ENCODE measurements at regions not wholly inside any gene's neighbourhood (a gene's known extent, or its start where the extent isn't known, plus 50 kb on each side); places are given as distances from the start of the nearest gene placed in this dataset.

GRCh38 chr9:31588006-31588405 is 796.4 kb upstream of the ACO1 start:
- no TSS peak for BruUV-seq (replicated peaks)
- DNase-seq (ENCODE audit: low spot score) = no peak
- no peaks in the 10 kb centered on the region for H3K4me1 ChIP-seq (ENCODE audit: insufficient read depth, low read length)
- FAIRE-seq = no peak
- POLR2A ChIA-PET = no interaction called here
- CTCF ChIA-PET (ENCODE audit: low intra/inter-chr PET ratio, low total read pairs) = no interaction called here
- H2AFZ ChIP-seq (ENCODE audit: low read length) = no peak overlapping the region
- H4K20me1 ChIP-seq (ENCODE audit: insufficient read depth, low read length) = no peaks in the 10 kb centered on the region
- no peak overlapping the region for H3K9ac ChIP-seq (ENCODE audit: insufficient read depth, low read depth, low read length)
- in situ Hi-C loops (cut with HindIII; ENCODE audit: extremely low pct_ligation_motif_present, low pct_unique_long_range_greater_than_20kb) (no loop called here), intact Hi-C loops (cut with micrococcal nuclease; ENCODE audit: unreplicated experiment) (no loop called here)
- no peaks in the 10 kb centered on the region for H3K9me3 ChIP-seq (ENCODE audit: low read length)
- H3K79me2 ChIP-seq (ENCODE audit: insufficient read depth, low read length) = no peaks in the 10 kb centered on the region
- H3K4me2 ChIP-seq (ENCODE audit: low read depth, low read length) = no peak overlapping the region
- TF ChIP-seq, protein P1, sequence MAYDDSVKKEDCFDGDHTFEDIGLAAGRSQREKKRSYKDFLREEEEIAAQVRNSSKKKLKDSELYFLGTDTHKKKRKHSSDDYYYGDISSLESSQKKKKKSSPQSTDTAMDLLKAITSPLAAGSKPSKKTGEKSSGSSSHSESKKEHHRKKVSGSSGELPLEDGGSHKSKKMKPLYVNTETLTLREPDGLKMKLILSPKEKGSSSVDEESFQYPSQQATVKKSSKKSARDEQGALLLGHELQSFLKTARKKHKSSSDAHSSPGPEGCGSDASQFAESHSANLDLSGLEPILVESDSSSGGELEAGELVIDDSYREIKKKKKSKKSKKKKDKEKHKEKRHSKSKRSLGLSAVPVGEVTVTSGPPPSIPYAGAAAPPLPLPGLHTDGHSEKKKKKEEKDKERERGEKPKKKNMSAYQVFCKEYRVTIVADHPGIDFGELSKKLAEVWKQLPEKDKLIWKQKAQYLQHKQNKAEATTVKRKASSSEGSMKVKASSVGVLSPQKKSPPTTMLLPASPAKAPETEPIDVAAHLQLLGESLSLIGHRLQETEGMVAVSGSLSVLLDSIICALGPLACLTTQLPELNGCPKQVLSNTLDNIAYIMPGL (CRISPR knock-in tag; IDR thresholded peaks at IDR 0.05; ENCODE audit: borderline replicate concordance in 1 of 2, low read depth in 1 of 2) = no peak
- TF ChIP-seq, protein P2, sequence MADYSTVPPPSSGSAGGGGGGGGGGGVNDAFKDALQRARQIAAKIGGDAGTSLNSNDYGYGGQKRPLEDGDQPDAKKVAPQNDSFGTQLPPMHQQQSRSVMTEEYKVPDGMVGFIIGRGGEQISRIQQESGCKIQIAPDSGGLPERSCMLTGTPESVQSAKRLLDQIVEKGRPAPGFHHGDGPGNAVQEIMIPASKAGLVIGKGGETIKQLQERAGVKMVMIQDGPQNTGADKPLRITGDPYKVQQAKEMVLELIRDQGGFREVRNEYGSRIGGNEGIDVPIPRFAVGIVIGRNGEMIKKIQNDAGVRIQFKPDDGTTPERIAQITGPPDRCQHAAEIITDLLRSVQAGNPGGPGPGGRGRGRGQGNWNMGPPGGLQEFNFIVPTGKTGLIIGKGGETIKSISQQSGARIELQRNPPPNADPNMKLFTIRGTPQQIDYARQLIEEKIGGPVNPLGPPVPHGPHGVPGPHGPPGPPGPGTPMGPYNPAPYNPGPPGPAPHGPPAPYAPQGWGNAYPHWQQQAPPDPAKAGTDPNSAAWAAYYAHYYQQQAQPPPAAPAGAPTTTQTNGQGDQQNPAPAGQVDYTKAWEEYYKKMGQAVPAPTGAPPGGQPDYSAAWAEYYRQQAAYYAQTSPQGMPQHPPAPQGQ (CRISPR knock-in tag; IDR thresholded peaks at IDR 0.05; ENCODE audit: borderline replicate concordance) = no peak
- no peak for TF ChIP-seq ZNF317 (CRISPR knock-in tag; IDR thresholded peaks at IDR 0.05)
- ATAC-seq = no peak
- H3K27ac ChIP-seq (ENCODE audit: extremely low read length, insufficient read depth, low read length) = no peak overlapping the region
- H3K27me3 ChIP-seq (ENCODE audit: control insufficient read depth in 1 of 2, insufficient read depth in 2 of 2, low read length in 2 of 2) = no peaks in the 10 kb centered on the region
- H3K36me3 ChIP-seq (replicated peaks in 1 of 2; ENCODE audit: control insufficient read depth in 1 of 2, insufficient read depth in 2 of 2, low read length in 2 of 2) = no peaks in the 10 kb centered on the region
- WGBS (ENCODE audit: low lambda C conversion rate) = 13% methylated on average over 2 of the region's 4 CpGs
- no peak overlapping the region for H3K4me3 ChIP-seq (replicated peaks in 1 of 3; ENCODE audit: insufficient read depth in 1 of 3, low read depth in 2 of 3, low read length in 3 of 3)

DNA sequence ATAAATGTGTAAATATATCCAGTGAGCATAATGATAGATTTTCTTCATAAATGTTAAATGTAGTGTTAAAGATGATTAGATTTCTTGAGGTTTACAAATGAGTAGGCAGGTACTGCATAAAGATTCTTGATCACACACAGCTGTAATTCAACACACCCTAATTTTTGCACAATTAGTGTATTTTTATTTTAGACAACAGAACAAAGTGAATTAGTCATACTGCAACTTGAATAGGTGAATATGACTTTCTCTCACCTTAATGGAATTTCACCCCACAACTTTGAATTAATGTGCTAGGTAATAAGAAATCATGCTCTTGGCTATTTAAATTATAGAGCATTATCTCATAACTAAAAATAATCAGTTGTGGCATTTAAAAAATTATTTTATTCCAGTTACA is 795.7 kb upstream of the ACO1 start:
- DNase-seq (ENCODE audit: low spot score) = no peak
- ChIA-PET CTCF (ENCODE audit: low intra/inter-chr PET ratio, low total read pairs) (no interaction called here), POLR2A (no interaction called here)
- Histone ChIP-seq H3K27ac (ENCODE audit: extremely low read length, insufficient read depth, low read length) (no peak overlapping the region), H3K9me3 (ENCODE audit: low read length) (no peaks in the 10 kb centered on the region), H3K36me3 (replicated peaks in 1 of 2; ENCODE audit: control insufficient read depth in 1 of 2, insufficient read depth in 2 of 2, low read length in 2 of 2) (no peaks in the 10 kb centered on the region), H2AFZ (ENCODE audit: low read length) (no peak overlapping the region), H3K27me3 (ENCODE audit: control insufficient read depth in 1 of 2, insufficient read depth in 2 of 2, low read length in 2 of 2) (no peaks in the 10 kb centered on the region), H3K79me2 (ENCODE audit: insufficient read depth, low read length) (no peaks in the 10 kb centered on the region), H4K20me1 (ENCODE audit: insufficient read depth, low read length) (no peaks in the 10 kb centered on the region), H3K9ac (ENCODE audit: insufficient read depth, low read depth, low read length) (no peak overlapping the region), H3K4me1 (ENCODE audit: insufficient read depth, low read length) (no peaks in the 10 kb centered on the region), H3K4me3 (replicated peaks in 1 of 3; ENCODE audit: insufficient read depth in 1 of 3, low read depth in 2 of 3, low read length in 3 of 3) (no peak overlapping the region), H3K4me2 (ENCODE audit: low read depth, low read length) (no peak overlapping the region)
- no TSS peak for BruUV-seq (replicated peaks)
- in situ Hi-C loops (cut with HindIII; ENCODE audit: extremely low pct_ligation_motif_present, low pct_unique_long_range_greater_than_20kb) = no loop called here
- TF ChIP-seq, protein P3, sequence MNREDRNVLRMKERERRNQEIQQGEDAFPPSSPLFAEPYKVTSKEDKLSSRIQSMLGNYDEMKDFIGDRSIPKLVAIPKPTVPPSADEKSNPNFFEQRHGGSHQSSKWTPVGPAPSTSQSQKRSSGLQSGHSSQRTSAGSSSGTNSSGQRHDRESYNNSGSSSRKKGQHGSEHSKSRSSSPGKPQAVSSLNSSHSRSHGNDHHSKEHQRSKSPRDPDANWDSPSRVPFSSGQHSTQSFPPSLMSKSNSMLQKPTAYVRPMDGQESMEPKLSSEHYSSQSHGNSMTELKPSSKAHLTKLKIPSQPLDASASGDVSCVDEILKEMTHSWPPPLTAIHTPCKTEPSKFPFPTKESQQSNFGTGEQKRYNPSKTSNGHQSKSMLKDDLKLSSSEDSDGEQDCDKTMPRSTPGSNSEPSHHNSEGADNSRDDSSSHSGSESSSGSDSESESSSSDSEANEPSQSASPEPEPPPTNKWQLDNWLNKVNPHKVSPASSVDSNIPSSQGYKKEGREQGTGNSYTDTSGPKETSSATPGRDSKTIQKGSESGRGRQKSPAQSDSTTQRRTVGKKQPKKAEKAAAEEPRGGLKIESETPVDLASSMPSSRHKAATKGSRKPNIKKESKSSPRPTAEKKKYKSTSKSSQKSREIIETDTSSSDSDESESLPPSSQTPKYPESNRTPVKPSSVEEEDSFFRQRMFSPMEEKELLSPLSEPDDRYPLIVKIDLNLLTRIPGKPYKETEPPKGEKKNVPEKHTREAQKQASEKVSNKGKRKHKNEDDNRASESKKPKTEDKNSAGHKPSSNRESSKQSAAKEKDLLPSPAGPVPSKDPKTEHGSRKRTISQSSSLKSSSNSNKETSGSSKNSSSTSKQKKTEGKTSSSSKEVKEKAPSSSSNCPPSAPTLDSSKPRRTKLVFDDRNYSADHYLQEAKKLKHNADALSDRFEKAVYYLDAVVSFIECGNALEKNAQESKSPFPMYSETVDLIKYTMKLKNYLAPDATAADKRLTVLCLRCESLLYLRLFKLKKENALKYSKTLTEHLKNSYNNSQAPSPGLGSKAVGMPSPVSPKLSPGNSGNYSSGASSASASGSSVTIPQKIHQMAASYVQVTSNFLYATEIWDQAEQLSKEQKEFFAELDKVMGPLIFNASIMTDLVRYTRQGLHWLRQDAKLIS (CRISPR knock-in tag; IDR thresholded peaks at IDR 0.05) = no peak
- no peak for TF ChIP-seq DNMT1 (CRISPR knock-in tag; IDR thresholded peaks at IDR 0.05)
- TF ChIP-seq ZNF577 (CRISPR knock-in tag; IDR thresholded peaks at IDR 0.05; ENCODE audit: borderline replicate concordance, low read depth) = no peak
- no peak for TF ChIP-seq ZNF350 (CRISPR knock-in tag; IDR thresholded peaks at IDR 0.05; ENCODE audit: borderline replicate concordance, low read depth)
- TF ChIP-seq ZNF335 (CRISPR knock-in tag; IDR thresholded peaks at IDR 0.05) = no peak
- no peak for FAIRE-seq
- intact Hi-C loops (cut with micrococcal nuclease; ENCODE audit: unreplicated experiment) = no loop called here
- no peak for ATAC-seq
